ENCODE measurements at regions not wholly inside any gene's neighbourhood (a gene's known extent, or its start where the extent isn't known, plus 50 kb on each side); places are given as distances from the start of the nearest gene placed in this dataset.

DNA sequence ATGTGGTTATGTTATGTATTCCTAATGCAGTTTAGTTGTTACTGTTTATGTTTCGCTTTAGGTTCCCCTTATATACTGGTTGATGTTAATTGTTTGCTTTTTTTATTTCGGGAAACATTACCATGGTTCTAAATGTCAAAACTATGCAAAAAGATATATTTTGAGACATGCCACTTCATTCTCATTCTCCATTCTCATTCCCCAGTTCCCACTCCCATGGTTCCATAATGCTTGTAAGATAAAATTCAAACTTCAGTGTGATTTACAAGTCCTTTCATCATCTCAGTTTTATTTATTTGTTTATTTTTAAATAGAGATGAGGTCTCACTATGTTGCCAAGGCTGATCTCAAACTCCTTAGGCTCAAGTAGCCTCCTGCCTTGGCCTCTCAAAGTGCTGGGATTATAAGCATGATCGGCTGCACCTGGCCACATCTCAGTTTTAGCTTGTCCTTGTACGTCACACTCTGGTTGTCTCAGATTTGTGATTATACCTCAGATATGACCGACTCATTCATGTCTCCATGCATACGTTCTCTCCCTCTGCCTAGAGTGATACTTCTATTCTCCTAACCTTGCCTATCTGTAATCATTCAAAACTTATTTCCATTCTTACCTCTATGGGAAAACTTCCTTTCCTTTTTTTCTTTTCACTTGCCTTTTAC is 407.8 kb upstream of the RGS6 start:
- no peak for DNase-seq
- Histone ChIP-seq H2BK120ac (ENCODE audit: low read depth, low read length, poor library complexity, severe bottlenecking) (no peak overlapping the region), H2BK15ac (ENCODE audit: low read depth, low read length) (no peak overlapping the region), H3K4me2 (ENCODE audit: insufficient read depth, insufficient read length, low read length) (no peak overlapping the region), H3K79me1 (ENCODE audit: insufficient read depth, low read depth, low read length, poor library complexity, severe bottlenecking) (no peaks in the 10 kb centered on the region), H3K14ac (ENCODE audit: insufficient read depth, low read length) (no peak overlapping the region), H3K27ac (ENCODE audit: insufficient read length, low read depth, low read length) (no peak overlapping the region), H2BK12ac (ENCODE audit: insufficient read length, low read depth, low read length) (no peak overlapping the region), H3K79me2 (ENCODE audit: insufficient read depth, low read length) (no peaks in the 10 kb centered on the region), H3K18ac (ENCODE audit: insufficient read length, low read depth, low read length) (no peak overlapping the region), H3K23ac (ENCODE audit: insufficient read length, low read depth, low read length) (no peak overlapping the region), H3K9ac (ENCODE audit: extremely low read depth, insufficient read length, low read length) (no peak overlapping the region), H2AK5ac (ENCODE audit: insufficient read length, low read length) (no peak overlapping the region), H2BK20ac (ENCODE audit: low read depth, low read length, poor library complexity, severe bottlenecking) (no peak overlapping the region), H4K20me1 (ENCODE audit: control insufficient read depth, insufficient read depth, insufficient read length) (no peaks in the 10 kb centered on the region), H2BK5ac (ENCODE audit: insufficient read length, low read length) (no peak overlapping the region), H3K4me1 (ENCODE audit: insufficient read depth, low read length) (no peaks in the 10 kb centered on the region), H3T11ph (ENCODE audit: low read length) (no peak overlapping the region), H3K9me3 (ENCODE audit: control insufficient read depth, low read depth, low read length) (no peaks in the 10 kb centered on the region), H2AFZ (ENCODE audit: low read length) (no peak overlapping the region), H3K4ac (ENCODE audit: low read depth, low read length) (no peak overlapping the region), H3K56ac (ENCODE audit: insufficient read length, low read depth, low read length) (no peak overlapping the region), H4K5ac (ENCODE audit: insufficient read length, low read depth, low read length) (no peak overlapping the region), H4K8ac (replicated peaks; ENCODE audit: insufficient read length, low read depth, low read length) (no peak overlapping the region), H4K91ac (ENCODE audit: insufficient read length, low read depth, low read length) (no peak overlapping the region), H3K27me3 (ENCODE audit: insufficient read depth, low read length) (no peaks in the 10 kb centered on the region), H3K23me2 (ENCODE audit: insufficient read length, low read depth, low read length, poor library complexity, severe bottlenecking) (no peaks in the 10 kb centered on the region)
- H3K27ac Mint-ChIP-seq: peak overlapping the region in 1 of 3 experiments; percentile 30; a peak in 1 of 7 replicates
- H3K4me1 Mint-ChIP-seq: peaks cover 5 to 6% of the 10 kb centered on the region in 2 experiments; a peak in 3 of 4 replicates
- H3K4me3 Mint-ChIP-seq: no peak overlapping the region
- TF ChIP-seq CTCF (conservative IDR thresholded peaks at IDR 0.05): no peak
- H3K36me3 Mint-ChIP-seq (ENCODE audit: insufficient read depth in 1 of 3, low read depth in 3 of 3): no peaks in the 10 kb centered on the region
- no peaks in the 10 kb centered on the region for H3K27me3 Mint-ChIP-seq (ENCODE audit: low read depth)
- H3K9me3 Mint-ChIP-seq: no peaks in the 10 kb centered on the region
- no CpG with 5 or more reads among the region's 6 CpGs for WGBS (ENCODE audit: extremely low coverage, insufficient read length, low lambda C conversion rate)
